ENCODE measurements at regions not wholly inside any gene's neighbourhood (a gene's known extent, or its start where the extent isn't known, plus 50 kb on each side); places are given as distances from the start of the nearest gene placed in this dataset.

GRCh38 chr6:91310178-91310577 is 723.3 kb upstream of the MAP3K7 start:
- Histone ChIP-seq H3K36me3 (replicated peaks; ENCODE audit: insufficient read depth, low read length) (no peaks in the 10 kb centered on the region), H3F3A (ENCODE audit: insufficient read depth, low read length) (no peaks in the 10 kb centered on the region), H3K4me1 (ENCODE audit: low read length) (no peaks in the 10 kb centered on the region), H3K79me2 (ENCODE audit: low read length) (no peaks in the 10 kb centered on the region), H3K27ac (ENCODE audit: low read length) (no peak overlapping the region), H3K9me2 (replicated peaks; ENCODE audit: insufficient read depth, low read length) (no peaks in the 10 kb centered on the region), H2AFZ (ENCODE audit: low read length) (no peak overlapping the region), H3K9me3 (replicated peaks; ENCODE audit: insufficient read depth, low read length) (no peaks in the 10 kb centered on the region), H3K27me3 (replicated peaks; ENCODE audit: insufficient read depth, low read length) (no peaks in the 10 kb centered on the region), H3K4me2 (ENCODE audit: low read depth, low read length) (no peak overlapping the region), H3K9ac (ENCODE audit: low read length) (no peak overlapping the region), H4K20me1 (ENCODE audit: insufficient read depth, low read length) (no peaks in the 10 kb centered on the region), H3K4me3 (ENCODE audit: low read length) (no peak overlapping the region)
- DNase-seq, result no peak
- no peak for TF ChIP-seq EZH2phosphoT487 (IDR thresholded peaks at IDR 0.05; ENCODE audit: low read length)

- Histone ChIP-seq H3K36me3 (replicated peaks; ENCODE audit: insufficient read depth, low read length) (no peaks in the 10 kb centered on the region), H3F3A (ENCODE audit: insufficient read depth, low read length) (no peaks in the 10 kb centered on the region), H3K9me3 (replicated peaks; ENCODE audit: insufficient read depth, low read length) (no peaks in the 10 kb centered on the region), H3K27me3 (replicated peaks; ENCODE audit: insufficient read depth, low read length) (no peaks in the 10 kb centered on the region), H3K9ac (ENCODE audit: low read length) (no peak overlapping the region), H3K4me3 (ENCODE audit: low read length) (no peak overlapping the region), H3K4me2 (ENCODE audit: low read depth, low read length) (no peak overlapping the region), H3K9me2 (replicated peaks; ENCODE audit: insufficient read depth, low read length) (no peaks in the 10 kb centered on the region), H2AFZ (ENCODE audit: low read length) (no peak overlapping the region), H3K79me2 (ENCODE audit: low read length) (no peaks in the 10 kb centered on the region), H3K27ac (ENCODE audit: low read length) (no peak overlapping the region), H3K4me1 (ENCODE audit: low read length) (no peaks in the 10 kb centered on the region), H4K20me1 (ENCODE audit: insufficient read depth, low read length) (no peaks in the 10 kb centered on the region)
- no peak for DNase-seq
- TF ChIP-seq EZH2phosphoT487 (IDR thresholded peaks at IDR 0.05; ENCODE audit: low read length), result no peak
- TF ChIP-seq EZH2 (optimal IDR thresholded peaks at IDR 0.05; ENCODE audit: low read depth, low read length), result no peak
- TF ChIP-seq, protein P1, sequence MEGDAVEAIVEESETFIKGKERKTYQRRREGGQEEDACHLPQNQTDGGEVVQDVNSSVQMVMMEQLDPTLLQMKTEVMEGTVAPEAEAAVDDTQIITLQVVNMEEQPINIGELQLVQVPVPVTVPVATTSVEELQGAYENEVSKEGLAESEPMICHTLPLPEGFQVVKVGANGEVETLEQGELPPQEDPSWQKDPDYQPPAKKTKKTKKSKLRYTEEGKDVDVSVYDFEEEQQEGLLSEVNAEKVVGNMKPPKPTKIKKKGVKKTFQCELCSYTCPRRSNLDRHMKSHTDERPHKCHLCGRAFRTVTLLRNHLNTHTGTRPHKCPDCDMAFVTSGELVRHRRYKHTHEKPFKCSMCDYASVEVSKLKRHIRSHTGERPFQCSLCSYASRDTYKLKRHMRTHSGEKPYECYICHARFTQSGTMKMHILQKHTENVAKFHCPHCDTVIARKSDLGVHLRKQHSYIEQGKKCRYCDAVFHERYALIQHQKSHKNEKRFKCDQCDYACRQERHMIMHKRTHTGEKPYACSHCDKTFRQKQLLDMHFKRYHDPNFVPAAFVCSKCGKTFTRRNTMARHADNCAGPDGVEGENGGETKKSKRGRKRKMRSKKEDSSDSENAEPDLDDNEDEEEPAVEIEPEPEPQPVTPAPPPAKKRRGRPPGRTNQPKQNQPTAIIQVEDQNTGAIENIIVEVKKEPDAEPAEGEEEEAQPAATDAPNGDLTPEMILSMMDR (IDR thresholded peaks at IDR 0.05; ENCODE audit: low read length), result no peak
Measured at GRCh38 chr6:91305755-91306154, 718.9 kb upstream of the MAP3K7 start.

DNA sequence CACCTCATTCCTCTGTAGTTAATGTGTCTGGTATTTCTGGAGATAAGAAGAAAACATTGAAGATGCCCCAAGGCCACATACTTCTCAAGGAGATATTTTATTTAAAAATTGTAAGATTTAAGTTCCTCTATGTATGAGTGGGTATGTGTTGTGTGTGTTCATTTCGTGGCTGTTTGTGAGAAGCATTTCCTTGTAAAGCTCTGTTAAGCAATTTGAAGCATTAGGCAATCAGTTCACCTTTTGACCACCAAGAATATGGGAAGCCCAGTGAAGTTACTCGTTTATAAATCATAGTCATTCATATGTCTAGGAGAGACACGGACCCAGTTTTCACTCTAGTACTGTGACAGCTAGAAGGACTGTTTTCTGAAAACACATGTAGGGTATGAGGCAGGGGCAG is 717.6 kb upstream of the MAP3K7 start:
- H4K20me1 ChIP-seq (ENCODE audit: insufficient read depth, low read length), result no peaks in the 10 kb centered on the region
- no peaks in the 10 kb centered on the region for H3F3A ChIP-seq (ENCODE audit: insufficient read depth, low read length)
- no peaks in the 10 kb centered on the region for H3K36me3 ChIP-seq (replicated peaks; ENCODE audit: insufficient read depth, low read length)
- H3K27me3 ChIP-seq (replicated peaks; ENCODE audit: insufficient read depth, low read length), result no peaks in the 10 kb centered on the region
- no peak overlapping the region for H3K27ac ChIP-seq (ENCODE audit: low read length)
- no peak for DNase-seq
- TF ChIP-seq, protein P1 (IDR thresholded peaks at IDR 0.05; ENCODE audit: low read length), result no peak
- TF ChIP-seq EZH2 (optimal IDR thresholded peaks at IDR 0.05; ENCODE audit: low read depth, low read length) (no peak), EZH2phosphoT487 (IDR thresholded peaks at IDR 0.05; ENCODE audit: low read length) (no peak)
- no peak overlapping the region for H3K9ac ChIP-seq (ENCODE audit: low read length)
- H3K4me3 ChIP-seq (ENCODE audit: low read length), result no peak overlapping the region
- no peak overlapping the region for H3K4me2 ChIP-seq (ENCODE audit: low read depth, low read length)
- no peaks in the 10 kb centered on the region for H3K9me2 ChIP-seq (replicated peaks; ENCODE audit: insufficient read depth, low read length)
- no peaks in the 10 kb centered on the region for H3K4me1 ChIP-seq (ENCODE audit: low read length)
- H3K9me3 ChIP-seq (replicated peaks; ENCODE audit: insufficient read depth, low read length), result no peaks in the 10 kb centered on the region
- no peaks in the 10 kb centered on the region for H3K79me2 ChIP-seq (ENCODE audit: low read length)
- H2AFZ ChIP-seq (ENCODE audit: low read length), result no peak overlapping the region

DNA sequence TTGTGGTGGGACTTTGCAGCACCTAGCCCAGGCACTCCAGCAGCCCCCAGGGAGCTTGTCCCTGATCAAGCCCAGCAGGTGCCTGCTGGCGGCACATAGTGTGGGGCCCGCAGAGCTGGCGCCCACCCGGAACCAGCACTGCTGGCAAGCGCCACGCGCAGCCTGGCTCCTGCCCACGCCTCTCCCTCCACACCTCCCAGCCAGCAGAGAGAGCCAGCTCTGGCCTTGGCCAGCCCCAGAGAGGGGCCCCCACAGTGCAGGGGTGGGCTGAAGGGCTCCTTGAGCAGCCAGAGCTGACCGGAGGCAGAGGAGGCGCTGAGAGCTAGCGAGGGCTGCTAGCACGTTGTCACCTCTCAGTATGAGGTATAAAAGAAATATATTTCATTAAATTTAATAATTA is 716.5 kb upstream of the MAP3K7 start:
- no peak for TF ChIP-seq EZH2 (optimal IDR thresholded peaks at IDR 0.05; ENCODE audit: low read depth, low read length)
- Histone ChIP-seq H3K27me3 (replicated peaks; ENCODE audit: insufficient read depth, low read length) (no peaks in the 10 kb centered on the region), H2AFZ (ENCODE audit: low read length) (no peak overlapping the region), H3K27ac (ENCODE audit: low read length) (no peak overlapping the region), H3K4me2 (ENCODE audit: low read depth, low read length) (no peak overlapping the region), H3K9me3 (replicated peaks; ENCODE audit: insufficient read depth, low read length) (no peaks in the 10 kb centered on the region), H3K79me2 (ENCODE audit: low read length) (no peaks in the 10 kb centered on the region), H3K9me2 (replicated peaks; ENCODE audit: insufficient read depth, low read length) (no peaks in the 10 kb centered on the region), H3K9ac (ENCODE audit: low read length) (no peak overlapping the region), H3K36me3 (replicated peaks; ENCODE audit: insufficient read depth, low read length) (no peaks in the 10 kb centered on the region), H4K20me1 (ENCODE audit: insufficient read depth, low read length) (no peaks in the 10 kb centered on the region), H3F3A (ENCODE audit: insufficient read depth, low read length) (no peaks in the 10 kb centered on the region), H3K4me3 (ENCODE audit: low read length) (no peak overlapping the region), H3K4me1 (ENCODE audit: low read length) (no peaks in the 10 kb centered on the region)
- no peak for DNase-seq

Data from MM.1S (cell line).